ENCODE measurements at regions not wholly inside any gene's neighbourhood (a gene's known extent, or its start where the extent isn't known, plus 50 kb on each side); places are given as distances from the start of the nearest gene placed in this dataset.
"Not testable (repeated sequence)": the region's sequence is repeated elsewhere in the genome, so short reads cannot be mapped to it uniquely, and the experiment has no call there.

GRCh38 chr3:103786296-103786695 lies 1351.5 kb downstream of the ZPLD1 start:
- DNase-seq (ENCODE audit: low spot score) = no peak

GRCh38 chr3:103787164-103787871 lies 1352.5 kb downstream of the ZPLD1 start:
- DNase-seq (ENCODE audit: low spot score) = peak; percentile 6

GRCh38 chr3:103787879-103788278 lies 1353.1 kb downstream of the ZPLD1 start:
- peak; percentile 41 for DNase-seq (ENCODE audit: low spot score)

- DNase-seq (ENCODE audit: low spot score) = no peak
These were observed 1357.1 kb downstream of the ZPLD1 start for GRCh38 chr3:103791786-103792515.

- DNase-seq (ENCODE audit: low spot score) = no peak
These were observed 1359.8 kb downstream of the ZPLD1 start for GRCh38 chr3:103794656-103795055.

- DNase-seq (ENCODE audit: low spot score) = no peak
These were observed 1361.3 kb downstream of the ZPLD1 start for GRCh38 chr3:103796068-103796467.

- no peak for DNase-seq (ENCODE audit: low spot score)
These were observed 1369.0 kb downstream of the ZPLD1 start for GRCh38 chr3:103803787-103804186.

- no peak for DNase-seq (ENCODE audit: low spot score)
These were observed 1375.4 kb downstream of the ZPLD1 start for GRCh38 chr3:103810167-103810566.

GRCh38 chr3:103813955-103814354 lies 1379.1 kb downstream of the ZPLD1 start:
- no peak for DNase-seq (ENCODE audit: low spot score)

GRCh38 chr3:103818398-103818797 lies 1383.6 kb downstream of the ZPLD1 start:
- no peak for DNase-seq (ENCODE audit: low spot score)

- DNase-seq (ENCODE audit: low spot score) = no peak
These were observed 1384.0 kb downstream of the ZPLD1 start for GRCh38 chr3:103818800-103819199.

GRCh38 chr3:103825586-103825985 lies 1390.8 kb downstream of the ZPLD1 start:
- no peak for DNase-seq (ENCODE audit: low spot score)

- no peak for DNase-seq (ENCODE audit: low spot score)
These were observed 1395.0 kb downstream of the ZPLD1 start for GRCh38 chr3:103829723-103830326.

- no peak for DNase-seq (ENCODE audit: low spot score)
These were observed 1412.6 kb downstream of the ZPLD1 start for GRCh38 chr3:103847081-103848062.

- no peak for DNase-seq (ENCODE audit: low spot score)
These were observed 1417.0 kb downstream of the ZPLD1 start for GRCh38 chr3:103851793-103852192.

- DNase-seq (ENCODE audit: low spot score) = no peak
These were observed 1427.6 kb downstream of the ZPLD1 start for GRCh38 chr3:103862415-103862814.

GRCh38 chr3:103863381-103863780 lies 1428.6 kb downstream of the ZPLD1 start:
- no peak for DNase-seq (ENCODE audit: low spot score)

- no peak for DNase-seq (ENCODE audit: low spot score)
These were observed 1431.3 kb downstream of the ZPLD1 start for GRCh38 chr3:103866113-103866512.

- no peak for DNase-seq (ENCODE audit: low spot score)
These were observed 1438.2 kb downstream of the ZPLD1 start for GRCh38 chr3:103873021-103873420.

- DNase-seq (ENCODE audit: low spot score) = no peak
These were observed 1439.2 kb downstream of the ZPLD1 start for GRCh38 chr3:103873897-103874545.

GRCh38 chr3:103881809-103882208 lies 1447.0 kb downstream of the ZPLD1 start:
- not testable (repeated sequence) for DNase-seq (ENCODE audit: low spot score)
